Heart left ventricle (tissue), 13 donors: ENCODE measurements at regions not wholly inside any gene's neighbourhood (a gene's known extent, or its start where the extent isn't known, plus 50 kb on each side); places are given as distances from the start of the nearest gene placed in this dataset.

Source experiments
- CTCF ChIP-seq, 12 donors: fragments of 200-600 bp; sonication (generic) in 4 of 12; IDR thresholded peaks; one replicate each; pipeline versions ENCODE4 v1.5.0 to v1.8.0; 2018 to 2022; ENCODE audit warnings: antibody characterized with exemption in 12 of 12, mild to moderate bottlenecking in 5 of 12
- POLR2A ChIP-seq, 2 donors: fragments of 450-650 bp; IDR thresholded peaks; one replicate each; pipeline ENCODE4 v1.6.1; 2017; ENCODE audit warnings: antibody characterized with exemption in 2 of 2, mild to moderate bottlenecking in 2 of 2, moderate library complexity in 2 of 2
- donor health status: ischemic (EF 13 %, LVEDD 7.1; RV severe dilation, severe dysfunction).
- donor health status: DM: no; HTN: yes; CAD: no.
- donor health status: DM: no; HTN: no; CAD: no.
- donor health status: ischemic (EF 25% LVEDD 6.9; RV normal size, moderate dysfunction).
- donor health status: ischemic (EF 25% LVEDD 5.7; RV mildly dilated, moderate dysfunction).
- donor health status: ischemic (EF 35%, LVEDD 5.7; RV mildly dilated, moderate dysfunction).
- donor health status: nonischemic (EF 11% LVEDD 7.7; RV severe dilation, severe dysfunction).
- donor health status: DM: yes; HTN: yes; CAD: no.
- donor health status: PGD.
- donor health status: ischemic (EF 29% LVEDD 5.4; RV normal size, mild dysfunction).
- donor health status: nonischemic (EF 23%, LVEDD 6.1; RV moderate dilation, normal function).

DNA sequence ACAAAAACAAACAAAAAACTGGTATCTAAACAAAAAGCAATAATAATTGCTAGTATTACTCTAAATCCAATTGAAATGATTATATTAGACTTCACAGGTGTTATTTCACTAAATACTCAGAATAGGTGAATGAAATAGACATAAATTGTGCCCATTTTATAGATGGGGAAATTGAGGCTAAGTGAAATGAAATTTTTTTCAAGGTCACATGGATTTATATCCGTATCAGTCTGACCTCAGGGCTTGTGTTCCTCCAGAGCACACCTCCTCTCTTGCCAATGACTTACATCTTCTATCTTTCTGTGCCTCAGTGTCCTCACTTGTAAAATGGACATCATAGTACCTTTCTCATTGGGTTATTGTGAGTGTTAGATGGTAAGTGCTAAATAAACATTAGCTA lies 72.3 kb downstream of the GP2 start:
- no peak for TF ChIP-seq CTCF (IDR thresholded peaks at IDR 0.05)
- TF ChIP-seq POLR2A (IDR thresholded peaks at IDR 0.05): no peak
